Ovary (tissue), 3 donors: ENCODE measurements at regions not wholly inside any gene's neighbourhood (a gene's known extent, or its start where the extent isn't known, plus 50 kb on each side); places are given as distances from the start of the nearest gene placed in this dataset.

ENCODE experiments used
- EP300 ChIP-seq: sonication (generic); formaldehyde crosslinking; IDR thresholded peaks from one replicate; pipeline ENCODE4 v1.6.1; 2017; ENCODE audit warnings: antibody characterized with exemption
- POLR2A ChIP-seq: fragments of 450-650 bp; IDR thresholded peaks from one replicate; pipeline ENCODE4 v1.6.1; 2017; ENCODE audit warnings: antibody characterized with exemption, mild to moderate bottlenecking, moderate library complexity
- TF ChIP-seq, protein P1 (sequence below), 3 donors: fragments of 450-650 bp in 2 of 3; fragments of 200-600 bp in 1 of 3; IDR thresholded peaks; one replicate each; pipeline versions ENCODE4 v1.5.1 to v1.8.0; 2016 to 2022; ENCODE audit warnings: antibody characterized with exemption in 3 of 3, mild to moderate bottlenecking in 1 of 3
- donor health status: DM: no; HTN: no; CAD: no.

- TF ChIP-seq, protein P1, sequence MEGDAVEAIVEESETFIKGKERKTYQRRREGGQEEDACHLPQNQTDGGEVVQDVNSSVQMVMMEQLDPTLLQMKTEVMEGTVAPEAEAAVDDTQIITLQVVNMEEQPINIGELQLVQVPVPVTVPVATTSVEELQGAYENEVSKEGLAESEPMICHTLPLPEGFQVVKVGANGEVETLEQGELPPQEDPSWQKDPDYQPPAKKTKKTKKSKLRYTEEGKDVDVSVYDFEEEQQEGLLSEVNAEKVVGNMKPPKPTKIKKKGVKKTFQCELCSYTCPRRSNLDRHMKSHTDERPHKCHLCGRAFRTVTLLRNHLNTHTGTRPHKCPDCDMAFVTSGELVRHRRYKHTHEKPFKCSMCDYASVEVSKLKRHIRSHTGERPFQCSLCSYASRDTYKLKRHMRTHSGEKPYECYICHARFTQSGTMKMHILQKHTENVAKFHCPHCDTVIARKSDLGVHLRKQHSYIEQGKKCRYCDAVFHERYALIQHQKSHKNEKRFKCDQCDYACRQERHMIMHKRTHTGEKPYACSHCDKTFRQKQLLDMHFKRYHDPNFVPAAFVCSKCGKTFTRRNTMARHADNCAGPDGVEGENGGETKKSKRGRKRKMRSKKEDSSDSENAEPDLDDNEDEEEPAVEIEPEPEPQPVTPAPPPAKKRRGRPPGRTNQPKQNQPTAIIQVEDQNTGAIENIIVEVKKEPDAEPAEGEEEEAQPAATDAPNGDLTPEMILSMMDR (IDR thresholded peaks at IDR 0.05): no peak
- no peak for TF ChIP-seq EP300
- TF ChIP-seq POLR2A: no peak
Measured at GRCh38 chr7:15938115-15938514, 251.6 kb upstream of the MEOX2 start.
